ENCODE measurements at regions not wholly inside any gene's neighbourhood (a gene's known extent, or its start where the extent isn't known, plus 50 kb on each side); places are given as distances from the start of the nearest gene placed in this dataset.
A peak's percentile ranks its signal among the peaks of the same experiment; 100 is the strongest.
"Not testable (repeated sequence)": the region's sequence is repeated elsewhere in the genome, so short reads cannot be mapped to it uniquely, and the experiment has no call there.

- no peak for DNase-seq
These were observed 56.0 kb downstream of the EN1 start for GRCh38 chr2:118791483-118791882.

GRCh38 chr2:118786746-118787145, 60.7 kb downstream of the EN1 start:
- no peak for DNase-seq

DNA sequence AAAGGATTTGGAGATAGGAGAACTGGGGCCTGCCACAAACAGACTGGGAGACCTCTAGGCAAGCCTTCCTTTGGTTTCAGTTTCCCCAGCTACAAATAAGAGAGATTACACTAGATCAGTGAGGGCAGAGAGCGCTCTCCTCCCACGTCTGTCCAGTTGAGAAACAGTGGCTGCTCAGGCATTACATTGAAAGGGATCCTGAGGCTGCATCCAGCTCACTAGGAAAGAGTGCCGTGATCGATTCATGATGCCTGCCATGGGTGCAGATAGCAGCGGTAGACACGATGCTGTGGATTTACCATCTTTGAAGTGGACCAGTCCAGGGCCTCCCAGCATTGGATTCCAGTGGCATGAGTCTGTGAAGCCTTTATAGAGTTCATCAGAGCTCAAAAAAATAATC, 62.6 kb downstream of the EN1 start:
- no peak for DNase-seq

GRCh38 chr2:118779362-118779761, 68.1 kb downstream of the EN1 start:
- DNase-seq = no peak

- DNase-seq = peak; percentile 75
These were observed 72.9 kb downstream of the EN1 start for GRCh38 chr2:118774458-118775133.

- no peak for DNase-seq
These were observed 73.6 kb downstream of the EN1 start for GRCh38 chr2:118773826-118774225.

GRCh38 chr2:118772487-118773200, 74.8 kb downstream of the EN1 start:
- DNase-seq = no peak

GRCh38 chr2:118769707-118770400, 77.6 kb downstream of the EN1 start:
- no peak for DNase-seq

DNA sequence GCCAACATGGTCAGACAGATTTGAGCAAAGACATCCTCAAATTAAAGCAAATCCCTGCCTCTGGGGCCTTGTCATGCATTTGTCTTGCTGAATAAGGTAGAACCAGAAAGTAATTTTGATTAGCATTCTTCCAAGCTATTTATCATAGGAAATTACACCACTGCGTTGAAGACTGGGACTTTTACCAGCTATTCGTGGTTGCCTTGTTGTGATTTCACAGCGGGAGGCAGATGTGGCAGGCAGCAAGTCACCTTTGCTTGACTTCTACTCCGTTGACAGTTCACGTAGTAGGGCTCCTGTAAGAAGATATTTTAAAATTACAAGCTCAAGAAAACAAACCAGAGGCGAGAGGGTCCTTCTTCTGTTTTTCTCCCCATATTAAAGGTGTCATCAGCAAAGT, 80.6 kb downstream of the EN1 start:
- DNase-seq = no peak

DNA sequence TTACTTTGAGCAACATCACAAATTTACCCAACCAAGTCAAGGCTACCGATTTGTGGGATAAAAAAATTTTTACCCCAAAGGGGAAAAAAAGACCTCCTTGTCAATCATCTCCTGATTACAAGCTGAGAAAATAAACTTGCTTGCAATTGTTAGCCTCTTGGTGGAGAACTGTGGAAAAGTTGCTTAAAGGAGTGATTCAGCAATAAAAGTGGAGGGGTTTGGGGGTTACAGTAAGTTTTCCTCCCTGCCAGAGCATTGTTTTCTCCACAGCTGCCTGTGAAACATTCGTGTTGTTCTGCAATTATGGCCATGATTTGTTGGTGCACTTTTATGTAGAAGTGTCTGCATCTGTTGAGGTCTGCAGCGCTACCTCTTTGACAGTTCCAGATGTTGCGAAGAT, 82.6 kb downstream of the EN1 start:
- DNase-seq = no peak

DNA sequence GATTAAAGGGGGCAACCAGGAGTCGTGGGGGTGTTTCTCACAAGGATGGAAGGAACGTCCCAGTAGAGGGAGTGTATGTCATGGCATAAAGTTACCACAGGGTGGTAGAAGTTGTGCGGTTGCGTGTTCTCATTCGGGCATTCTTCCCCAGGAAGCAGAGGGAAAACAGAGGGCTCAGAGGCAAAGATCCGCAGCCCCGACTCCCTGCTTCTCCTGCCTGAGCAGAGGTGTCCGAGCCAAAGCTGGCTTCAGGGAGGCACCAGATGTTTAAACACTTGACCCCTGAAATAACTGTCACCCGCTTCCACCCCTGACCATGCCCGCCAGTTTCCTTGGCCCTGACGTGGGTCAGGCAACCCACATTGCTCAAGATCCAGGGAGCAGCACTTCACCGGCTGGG, 83.7 kb downstream of the EN1 start:
- DNase-seq = no peak

GRCh38 chr2:118762290-118762689, 85.2 kb downstream of the EN1 start:
- no peak for DNase-seq

DNA sequence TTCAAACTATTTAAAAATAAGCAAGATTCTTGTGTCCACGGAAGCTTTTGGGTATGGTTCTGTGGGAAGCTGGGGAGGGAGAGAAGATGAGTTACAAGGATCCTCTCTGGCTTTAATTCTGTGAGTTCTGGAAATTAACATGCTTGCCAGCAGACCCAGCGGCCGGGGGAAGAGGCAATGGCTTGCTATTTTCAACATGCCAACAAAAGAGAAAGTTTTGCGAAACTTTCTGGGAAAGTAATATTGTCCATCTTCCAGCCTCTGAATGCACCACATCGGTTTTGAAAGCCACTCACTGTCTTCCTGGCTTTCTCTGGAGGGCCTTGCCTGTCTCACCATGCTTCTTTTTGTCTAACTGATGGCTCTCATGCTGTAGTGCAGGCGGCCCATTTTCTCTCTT, 85.7 kb downstream of the EN1 start:
- DNase-seq = no peak

GRCh38 chr2:118755901-118756300, 91.5 kb downstream of the EN1 start:
- DNase-seq = no peak

DNA sequence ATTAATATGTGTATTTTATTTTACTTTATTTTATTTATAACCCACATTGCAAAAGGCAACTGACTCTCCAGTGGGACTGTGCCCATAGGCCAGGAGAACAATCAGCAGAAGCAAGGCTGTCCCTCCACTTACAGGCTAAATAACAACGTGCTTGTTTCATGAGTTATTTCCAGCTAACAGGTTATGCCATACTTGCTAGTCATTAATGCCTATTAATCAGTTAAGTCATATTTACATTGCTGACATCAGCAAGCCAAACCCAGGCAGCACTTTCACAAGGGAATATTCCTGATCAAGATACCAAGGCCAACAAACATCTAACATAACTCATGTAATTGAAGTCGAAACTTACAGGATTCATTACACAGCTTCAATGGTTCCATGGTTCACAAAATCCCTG, 92.1 kb downstream of the EN1 start:
- DNase-seq = no peak

GRCh38 chr2:118752762-118753429, 94.6 kb downstream of the EN1 start:
- no peak for DNase-seq

GRCh38 chr2:118750959-118751565, 96.4 kb downstream of the EN1 start:
- no peak for DNase-seq

DNA sequence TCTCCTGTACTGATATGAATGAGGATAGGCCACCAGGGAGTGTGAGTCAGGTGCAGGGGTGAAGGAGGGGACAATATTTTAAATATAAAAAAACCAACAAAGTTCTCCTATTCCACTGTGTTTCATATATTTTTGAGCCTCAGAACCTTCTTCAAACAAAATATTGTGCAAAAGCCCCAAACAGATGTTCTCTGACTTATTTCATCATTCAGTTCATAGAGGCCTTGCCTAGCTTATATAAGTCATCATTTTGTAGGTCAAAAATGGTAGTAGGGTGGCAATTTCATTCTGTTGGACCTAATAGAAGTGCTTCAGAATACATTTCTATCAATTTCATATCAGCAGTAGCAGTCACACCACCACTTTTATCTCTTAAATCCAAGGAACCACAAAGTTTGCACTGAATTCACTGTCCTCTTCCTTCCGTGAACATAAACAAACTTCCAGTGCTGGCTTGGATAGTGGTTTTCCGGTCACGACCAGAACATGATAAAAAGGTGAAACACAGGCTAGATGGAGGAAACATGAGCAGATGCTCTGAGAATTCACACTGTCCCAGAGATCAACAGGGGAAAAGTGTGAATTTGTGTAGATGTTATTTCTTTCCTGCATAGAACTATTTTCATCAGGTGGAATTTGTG, 99.1 kb downstream of the EN1 start:
- DNase-seq = no peak

DNA sequence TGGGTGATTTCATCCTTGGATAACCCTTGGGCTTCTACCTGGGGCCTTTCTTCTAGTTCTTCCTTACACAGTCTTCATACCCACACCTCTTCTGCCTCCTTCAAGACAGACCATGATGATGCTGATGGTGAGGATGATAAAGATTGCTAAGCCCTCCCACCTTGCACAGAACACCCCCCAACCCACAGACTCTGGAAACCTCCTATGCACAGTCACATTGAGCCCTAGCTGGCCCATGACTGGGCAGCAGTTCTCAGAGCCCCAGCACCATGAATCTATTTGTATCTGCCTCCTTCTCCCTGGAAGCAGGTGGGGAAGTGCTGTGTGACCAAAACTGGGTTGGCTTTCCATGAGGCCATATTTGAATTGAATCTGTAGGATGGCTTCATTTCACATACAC, 99.8 kb downstream of the EN1 start:
- DNase-seq = no peak

DNA sequence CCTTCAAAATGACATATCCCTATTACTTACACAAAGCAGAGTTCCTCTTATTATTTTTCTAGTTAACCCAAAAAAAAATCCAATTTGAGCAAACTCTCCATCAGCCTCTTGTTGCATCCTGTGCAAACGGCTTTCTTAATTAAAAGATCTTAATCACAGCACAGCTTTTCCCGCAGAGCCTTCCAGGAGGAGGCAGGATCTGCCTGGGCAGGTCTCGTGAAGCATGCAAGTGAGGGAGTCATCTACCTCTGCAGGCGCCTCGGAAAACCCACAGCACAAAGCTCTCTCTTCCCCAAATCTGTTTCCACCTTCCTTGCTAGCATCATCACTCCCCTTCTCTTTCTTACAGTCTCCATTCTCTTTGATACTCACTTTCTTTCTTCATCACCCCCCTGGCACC, 100.4 kb downstream of the EN1 start:
- DNase-seq = no peak

DNA sequence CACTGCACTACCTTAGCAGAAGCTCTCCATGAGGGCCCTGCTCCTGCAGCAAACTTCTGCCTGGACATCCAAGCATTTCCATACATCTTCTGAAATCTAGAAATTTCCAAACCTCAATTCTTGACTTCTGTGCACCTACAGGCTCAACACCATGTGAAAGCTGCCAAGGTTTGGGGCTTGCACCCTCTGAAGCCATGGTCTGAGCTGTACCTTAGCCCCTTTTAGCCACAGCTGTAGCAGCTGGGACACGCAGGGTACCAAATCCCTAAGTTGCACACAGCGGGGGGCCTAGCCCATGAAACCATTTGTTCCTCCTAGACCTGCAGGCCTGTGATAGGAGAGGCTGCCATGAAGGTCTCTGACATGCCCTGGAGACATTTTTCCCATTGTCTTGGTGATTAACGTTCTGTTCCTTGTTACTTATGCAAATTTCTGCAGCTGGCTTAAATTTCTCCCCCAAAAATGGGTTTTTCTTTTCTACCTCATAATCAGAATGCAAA, 102.7 kb downstream of the EN1 start:
- not testable (repeated sequence) for DNase-seq

GRCh38 chr2:118738524-118739308, 108.7 kb downstream of the EN1 start:
- DNase-seq = peak; percentile 34
